K562 (cell line): ENCODE measurements at regions not wholly inside any gene's neighbourhood (a gene's known extent, or its start where the extent isn't known, plus 50 kb on each side); places are given as distances from the start of the nearest gene placed in this dataset.

Source experiments
- ATAC-seq: fragments of 200-7000 bp; cut with Tn5 transposase; 3 replicates; pipeline ENCODE4 v1.9.1; 2020; ENCODE audit warnings: moderate library complexity
- BruUV-seq: library from RNA; stranded (reverse); fragments of 400-500 nt; replicated peaks from 2 replicates; lab custom pipeline; 2021; lab: Mats Ljungman, UMichigan
- CTCF ChIA-PET: fragments of 300-600 bp; formaldehyde crosslinking; extraction: SDS; loops from one replicate; lab custom pipeline; 2021; ENCODE audit warnings: low intra/inter-chr PET ratio; lab: Yijun Ruan, JAX
- POLR2A ChIA-PET: fragments of 300-600, 350-650 bp; sonication (Branson Sonifier 250); formaldehyde crosslinking; extraction: SDS; loops from one replicate; lab custom pipeline; 2021; ENCODE audit warnings: antibody characterized with exemption, inconsistent platforms; lab: Yijun Ruan, JAX
- DNase-seq, 4 experiments: peaks; one replicate each; pipeline versions ENCODE4 v3.0.0 to v3.0.0-alpha.2; 2011 to 2018; ENCODE audit warnings: low spot score in 3 of 4, mixed read lengths in 3 of 4; ENCODE audit errors: extremely low read depth in 1 of 4
- FAIRE-seq: peaks from 2 replicates; lab custom pipeline; 2011; peaks lifted over from hg19 to GRCh38; lab: Jason Lieb, UNC
- H2AFZ ChIP-seq: 2 replicates; pipeline ENCODE4 v1.6.0; 2011; ENCODE audit warnings: low read depth, low read length, control low read depth, inconsistent platforms
- H3K27ac ChIP-seq: fragments of 200-600 bp; 3 replicates; pipeline ENCODE4 v1.8.0; 2011; ENCODE audit warnings: low read depth, mild to moderate bottlenecking, control low read depth, inconsistent platforms, low read length, moderate library complexity, mixed read lengths; ENCODE audit errors: extremely low read depth
- H3K27me3 ChIP-seq, 2 experiments: fragments of 300-600 bp in 1 of 2; 2 replicates in 1 of 2; 3 replicates in 1 of 2; pipeline versions ENCODE4 v1.6.0 to v1.8.0; 2011; ENCODE audit warnings: inconsistent platforms in 2 of 2, low read length in 2 of 2, mild to moderate bottlenecking in 1 of 2, mixed read lengths in 1 of 2, moderate library complexity in 1 of 2; ENCODE audit not compliant: control insufficient read depth in 2 of 2, insufficient read depth in 2 of 2
- H3K36me3 ChIP-seq: fragments of 300-600 bp; 3 replicates; pipeline ENCODE4 v1.8.0; 2011; ENCODE audit warnings: mild to moderate bottlenecking, low read length, inconsistent platforms; ENCODE audit not compliant: control insufficient read depth, insufficient read depth
- H3K4me1 ChIP-seq, 2 experiments: fragments of 200-600 bp in 1 of 2; replicated peaks in 1 of 2; 2 replicates in 1 of 2; 3 replicates in 1 of 2; pipeline versions ENCODE4 v1.5.1 to v1.8.0; 2011; ENCODE audit warnings: inconsistent platforms in 2 of 2, low read length in 2 of 2, mild to moderate bottlenecking in 1 of 2, mixed read lengths in 1 of 2, moderate library complexity in 1 of 2; ENCODE audit not compliant: control insufficient read depth in 2 of 2, insufficient read depth in 2 of 2
- H3K4me2 ChIP-seq: 2 replicates; pipeline ENCODE4 v1.6.1; 2011; ENCODE audit warnings: low read length, control low read depth, inconsistent platforms, mixed read lengths; ENCODE audit not compliant: insufficient read depth
- H3K4me3 ChIP-seq: fragments of 200-600 bp; sonication (generic), shearing (Covaris generic); 2 replicates; pipeline ENCODE4 v1.5.1; 2016; ENCODE audit warnings: control low read depth, inconsistent platforms
- H3K79me2 ChIP-seq: fragments of 200-600 bp; 3 replicates; pipeline ENCODE4 v1.8.0; 2011; ENCODE audit warnings: low read length, inconsistent platforms; ENCODE audit not compliant: control insufficient read depth, insufficient read depth
- H3K9ac ChIP-seq, 2 experiments: 2 replicates each; pipeline versions ENCODE4 v1.6.0 to v1.6.1; 2011; ENCODE audit warnings: low read depth in 2 of 2, low read length in 2 of 2, control low read depth in 1 of 2, inconsistent platforms in 1 of 2, mild to moderate bottlenecking in 1 of 2, mixed read lengths in 1 of 2; ENCODE audit not compliant: insufficient read depth in 1 of 2
- H3K9me1 ChIP-seq: one replicate; pipeline ENCODE4 v1.6.0; 2011; ENCODE audit warnings: inconsistent platforms, mild to moderate bottlenecking, low read length, moderate library complexity; ENCODE audit not compliant: control insufficient read depth, insufficient read depth
- H3K9me3 ChIP-seq: replicated peaks from 2 replicates; pipeline ENCODE4 v1.5.1; 2011; ENCODE audit warnings: low read depth, low read length, inconsistent platforms; ENCODE audit not compliant: control insufficient read depth, insufficient read depth
- H4K20me1 ChIP-seq: replicated peaks from 2 replicates; pipeline ENCODE4 v1.6.1; 2011; ENCODE audit warnings: low read length, inconsistent platforms, mixed read lengths; ENCODE audit not compliant: control insufficient read depth, insufficient read depth
- ATF1 ChIP-seq, 2 experiments: fragments of 450-650 bp in 1 of 2; IDR thresholded peaks; 2 replicates each; pipeline ENCODE4 v1.6.1; 2016; ENCODE audit warnings: missing compliant biosample characterization in 1 of 2, missing genetic modification characterization in 1 of 2
- BACH1 ChIP-seq: fragments of 200-800 bp; sonication (Bioruptor generic); IDR thresholded peaks from 2 replicates; pipeline ENCODE4 v1.6.1; 2016; ENCODE audit warnings: missing genetic modification characterization, missing compliant biosample characterization
- CCNT2 ChIP-seq: IDR thresholded peaks from 2 replicates; pipeline ENCODE4 v1.6.1; 2011; ENCODE audit warnings: borderline replicate concordance, low read depth, mild to moderate bottlenecking, moderate library complexity, mixed read lengths, low read length; ENCODE audit not compliant: insufficient read length; ENCODE audit errors: extremely low read depth
- MCM2 ChIP-seq: fragments of 450-650 bp; IDR thresholded peaks from 2 replicates; pipeline ENCODE4 v1.6.1; 2017; ENCODE audit warnings: low read depth, mild to moderate bottlenecking
- SMARCB1 ChIP-seq: IDR thresholded peaks from 2 replicates; pipeline ENCODE4 v1.6.1; 2011; ENCODE audit warnings: improper control_type of control experiment, low read depth; ENCODE audit not compliant: insufficient read length
- TAF1 ChIP-seq: IDR thresholded peaks from 2 replicates; pipeline ENCODE4 v1.6.1; 2011; ENCODE audit warnings: mild to moderate bottlenecking, low read length, moderate library complexity; ENCODE audit not compliant: insufficient read depth, control insufficient read depth, severe bottlenecking; ENCODE audit errors: extremely low read depth
- ZNF324 ChIP-seq: fragments of 250-450 bp; sonication (Bioruptor Pico); IDR thresholded peaks from 2 replicates; pipeline ENCODE4 v1.4.0; 2020; ENCODE audit warnings: mild to moderate bottlenecking
- WGBS: fragments of 100-300 bp; shearing (Covaris generic); methylation state at CpG from one replicate; pipeline ENCODE4 v1.1.6; 2016; ENCODE audit warnings: low coverage, mixed read lengths; ENCODE audit not compliant: insufficient coverage; ENCODE audit errors: missing lambda C conversion rate; 5-methylcytosine and 5-hydroxymethylcytosine counted together
- in situ Hi-C: fragments of 300-500 bp; cut with MboI; formaldehyde crosslinking; loops from 4 replicates; pipeline ENCODE4 v1.15.0; 2018; ENCODE audit warnings: inconsistent platforms, mixed read lengths
- intact Hi-C: fragments of 100-400 bp; cut with micrococcal nuclease; formaldehyde crosslinking; loops from 2 replicates; pipeline ENCODE4 v1.14.2; 2022
- TF ChIP-seq, protein P1 (sequence below), 3 experiments: IDR thresholded peaks in 2 of 3; conservative IDR thresholded peaks in 1 of 3; 2 replicates each; pipeline ENCODE4 v1.5.1; 2011 to 2012; ENCODE audit warnings: low read length in 3 of 3, mild to moderate bottlenecking in 3 of 3, control low read depth in 2 of 3, improper control_type of control experiment in 1 of 3, inconsistent platforms in 1 of 3, low read depth in 1 of 3, mixed read lengths in 1 of 3, moderate library complexity in 1 of 3; ENCODE audit not compliant: insufficient read depth in 2 of 3
- TF ChIP-seq, protein P2 (sequence below), 2 experiments: fragments of 250-450 bp in 1 of 2; fragments of 450-650 bp in 1 of 2; sonication (Bioruptor Pico) in 1 of 2; IDR thresholded peaks; 2 replicates each; pipeline versions ENCODE4 v1.6.1 to v1.8.0; 2016 to 2021; ENCODE audit warnings: mild to moderate bottlenecking in 2 of 2, moderate library complexity in 2 of 2, missing compliant biosample characterization in 1 of 2, missing genetic modification characterization in 1 of 2
- TF ChIP-seq, protein P3 (sequence below): fragments of 450-650 bp; formaldehyde crosslinking; IDR thresholded peaks from 2 replicates; pipeline ENCODE4 v1.4.0; 2022; ENCODE audit warnings: missing genetic modification characterization

DNA sequence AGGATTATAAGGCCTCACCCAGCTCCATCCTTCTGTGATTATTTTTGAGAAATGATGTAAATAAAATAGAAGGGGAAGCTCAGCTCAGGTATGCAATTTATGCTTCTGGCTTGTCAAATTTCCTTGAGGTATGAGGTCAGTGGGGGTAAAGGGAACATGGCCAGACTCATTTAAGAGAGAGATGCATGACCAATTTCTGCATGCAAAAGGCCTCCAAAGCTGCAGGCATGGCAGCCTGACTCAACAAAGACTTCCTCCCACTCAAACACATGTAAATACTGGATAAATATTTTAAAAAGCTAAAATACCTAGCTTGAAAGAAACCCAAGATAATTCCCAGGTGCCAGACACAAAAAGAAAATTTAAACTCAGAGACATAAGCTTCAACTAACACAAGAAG, 101.4 kb upstream of the SLC1A3 start (continued):
- TF ChIP-seq BACH1 (no peak), CCNT2 (no peak)

DNA sequence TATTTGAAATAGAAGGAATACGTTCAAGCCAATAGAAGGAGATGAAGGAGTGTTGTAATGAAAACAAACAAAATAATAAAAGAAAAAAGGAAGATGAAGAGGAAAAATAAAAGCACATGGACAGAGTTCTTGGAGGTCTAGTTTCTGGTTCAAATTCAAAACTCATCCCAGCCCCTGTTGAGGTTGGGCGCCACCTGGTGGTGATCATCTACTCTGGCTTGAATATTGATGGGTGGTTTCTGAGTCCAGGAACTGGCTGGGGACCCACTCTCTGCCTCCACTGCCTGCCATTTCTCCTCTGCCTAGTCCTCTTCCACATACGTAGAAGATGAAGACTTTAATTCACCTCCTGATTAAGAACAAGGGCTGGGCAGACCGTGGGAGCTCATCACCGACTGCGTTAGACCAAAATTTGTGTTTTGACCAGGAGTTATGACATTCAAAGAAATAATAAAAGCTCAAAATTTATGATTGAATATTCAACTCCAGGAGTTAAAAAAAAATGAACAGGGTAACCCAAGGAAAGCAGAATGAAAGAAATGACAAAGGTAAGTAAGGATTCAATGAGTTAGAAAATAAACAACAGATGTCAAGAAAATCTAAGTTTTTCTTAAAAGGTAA, 99.0 kb upstream of the SLC1A3 start:
- no peaks in the 10 kb centered on the region for H3K9me3 ChIP-seq
- H3K4me2 ChIP-seq: no peak overlapping the region
- no peak overlapping the region for H3K4me3 ChIP-seq
- no TSS peak for BruUV-seq
- intact Hi-C loops (loop anchor here (1.0 to 10.0 kb wide), 5 partner anchors 93 to 543 kb away; no protein-coding TSS in a partner anchor), in situ Hi-C loops (no loop called here)
- H3K36me3 ChIP-seq: no peaks in the 10 kb centered on the region
- H3K27ac ChIP-seq: no peak overlapping the region
- H3K79me2 ChIP-seq: no peaks in the 10 kb centered on the region
- peak; percentile 84 to 87 (median 86) for DNase-seq
- 6% methylated on average over 6 of the region's 6 CpGs for WGBS
- no peaks in the 10 kb centered on the region for H3K9me1 ChIP-seq
- POLR2A ChIA-PET: no interaction called here
- peak; percentile 95 for ATAC-seq
- CTCF ChIA-PET: interaction anchor here (0.6 to 1.7 kb wide), 6 partner anchors 20 to 334 kb away, joined by 3 to 33 read pairs (median 4); partner anchors contain the start of gene NADK2
- H3K27me3 ChIP-seq: peaks cover 0 to 4% of the 10 kb centered on the region in 2 experiments; a peak in 1 of 5 replicates
- no peak overlapping the region for H2AFZ ChIP-seq
- no peaks in the 10 kb centered on the region for H4K20me1 ChIP-seq
- no peaks in the 10 kb centered on the region for H3K4me1 ChIP-seq
- FAIRE-seq: peak; percentile 87
- H3K9ac ChIP-seq: no peak overlapping the region
- TF ChIP-seq SMARCB1 (no peak), TAF1 (no peak), ZNF324 (CRISPR knock-in tag) (no peak), ATF1 (CRISPR knock-in tag; IDR thresholded peaks at IDR 0.05) (no peak), ATF1 (tag; IDR thresholded peaks at IDR 0.05) (no peak), MCM2 (no peak)
- TF ChIP-seq, protein P1, sequence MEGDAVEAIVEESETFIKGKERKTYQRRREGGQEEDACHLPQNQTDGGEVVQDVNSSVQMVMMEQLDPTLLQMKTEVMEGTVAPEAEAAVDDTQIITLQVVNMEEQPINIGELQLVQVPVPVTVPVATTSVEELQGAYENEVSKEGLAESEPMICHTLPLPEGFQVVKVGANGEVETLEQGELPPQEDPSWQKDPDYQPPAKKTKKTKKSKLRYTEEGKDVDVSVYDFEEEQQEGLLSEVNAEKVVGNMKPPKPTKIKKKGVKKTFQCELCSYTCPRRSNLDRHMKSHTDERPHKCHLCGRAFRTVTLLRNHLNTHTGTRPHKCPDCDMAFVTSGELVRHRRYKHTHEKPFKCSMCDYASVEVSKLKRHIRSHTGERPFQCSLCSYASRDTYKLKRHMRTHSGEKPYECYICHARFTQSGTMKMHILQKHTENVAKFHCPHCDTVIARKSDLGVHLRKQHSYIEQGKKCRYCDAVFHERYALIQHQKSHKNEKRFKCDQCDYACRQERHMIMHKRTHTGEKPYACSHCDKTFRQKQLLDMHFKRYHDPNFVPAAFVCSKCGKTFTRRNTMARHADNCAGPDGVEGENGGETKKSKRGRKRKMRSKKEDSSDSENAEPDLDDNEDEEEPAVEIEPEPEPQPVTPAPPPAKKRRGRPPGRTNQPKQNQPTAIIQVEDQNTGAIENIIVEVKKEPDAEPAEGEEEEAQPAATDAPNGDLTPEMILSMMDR (IDR thresholded peaks at IDR 0.05 in 2 of 3, conservative IDR thresholded peaks at IDR 0.05 in 1 of 3; ENCODE audit: insufficient read depth in 2 of 3, low read depth in 1 of 3, low read length in 3 of 3): peak; percentile 83 to 88 (median 86)
- TF ChIP-seq, protein P2, sequence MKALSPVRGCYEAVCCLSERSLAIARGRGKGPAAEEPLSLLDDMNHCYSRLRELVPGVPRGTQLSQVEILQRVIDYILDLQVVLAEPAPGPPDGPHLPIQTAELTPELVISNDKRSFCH (CRISPR knock-in tag; IDR thresholded peaks at IDR 0.05): no peak
- TF ChIP-seq, protein P2 (tag; IDR thresholded peaks at IDR 0.05): no peak
- TF ChIP-seq, protein P3, sequence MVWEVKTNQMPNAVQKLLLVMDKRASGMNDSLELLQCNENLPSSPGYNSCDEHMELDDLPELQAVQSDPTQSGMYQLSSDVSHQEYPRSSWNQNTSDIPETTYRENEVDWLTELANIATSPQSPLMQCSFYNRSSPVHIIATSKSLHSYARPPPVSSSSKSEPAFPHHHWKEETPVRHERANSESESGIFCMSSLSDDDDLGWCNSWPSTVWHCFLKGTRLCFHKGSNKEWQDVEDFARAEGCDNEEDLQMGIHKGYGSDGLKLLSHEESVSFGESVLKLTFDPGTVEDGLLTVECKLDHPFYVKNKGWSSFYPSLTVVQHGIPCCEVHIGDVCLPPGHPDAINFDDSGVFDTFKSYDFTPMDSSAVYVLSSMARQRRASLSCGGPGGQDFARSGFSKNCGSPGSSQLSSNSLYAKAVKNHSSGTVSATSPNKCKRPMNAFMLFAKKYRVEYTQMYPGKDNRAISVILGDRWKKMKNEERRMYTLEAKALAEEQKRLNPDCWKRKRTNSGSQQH: no peak
